NCI-H2227 (cell line): ENCODE measurements at regions not wholly inside any gene's neighbourhood (a gene's known extent, or its start where the extent isn't known, plus 50 kb on each side); places are given as distances from the start of the nearest gene placed in this dataset.

ENCODE experiments used
- DNase-seq: peaks from one replicate; lab custom pipeline; 2025; ENCODE audit not compliant: unreplicated experiment; lab: John Stamatoyannopoulos, UW

DNA sequence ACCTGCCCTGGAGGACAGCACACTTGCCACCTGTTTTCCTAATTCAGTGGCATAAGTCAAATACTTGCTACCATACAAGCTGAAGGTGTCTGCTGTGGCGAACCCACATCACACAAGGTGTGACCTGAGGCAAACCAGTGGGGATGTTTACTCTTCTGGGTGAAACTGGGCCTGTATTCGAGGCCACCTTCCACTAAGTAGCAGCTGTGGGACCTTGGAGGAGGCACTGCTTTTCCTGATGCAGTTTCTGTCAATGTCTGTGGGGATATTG lies 927.4 kb downstream of the BRD1 start:
- DNase-seq = no peak

DNA sequence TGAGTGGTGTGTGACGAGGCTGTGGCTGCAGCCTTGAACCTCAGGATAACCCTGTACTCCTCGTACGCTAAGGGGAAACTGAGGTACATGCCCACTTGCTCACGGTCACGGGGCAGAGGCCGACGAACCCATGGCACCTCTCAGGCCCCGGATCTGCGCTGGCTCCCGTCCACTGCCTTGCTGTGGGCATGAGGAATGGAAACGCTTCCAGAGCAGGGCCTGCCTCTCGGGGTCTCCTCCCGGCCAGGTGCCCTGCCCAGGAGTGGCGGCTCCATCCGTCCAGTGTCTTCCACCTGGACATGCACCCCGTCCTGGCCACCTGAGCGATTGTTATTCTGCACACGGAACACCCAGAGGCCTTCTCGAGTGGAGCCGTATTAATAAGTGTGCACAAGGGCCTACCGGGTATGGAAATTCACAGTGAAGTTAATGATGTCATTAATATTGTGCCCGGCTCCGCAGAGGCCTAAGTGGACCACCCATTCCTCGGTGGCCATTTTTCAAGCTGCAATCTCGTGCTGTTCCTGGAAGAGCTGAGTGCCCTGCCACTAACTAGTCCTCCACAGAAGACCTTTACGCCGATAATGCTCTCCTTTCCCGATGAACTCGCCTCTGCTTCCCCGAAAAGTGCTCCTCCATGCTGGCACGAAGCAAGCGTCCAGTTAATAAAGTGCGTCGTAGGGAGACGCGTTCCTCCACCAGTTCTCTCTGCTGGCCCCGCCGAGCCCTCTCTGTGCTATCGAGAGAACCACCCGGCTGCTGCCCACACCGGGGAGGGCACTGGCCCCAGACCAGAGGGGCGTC lies 927.9 kb downstream of the BRD1 start:
- DNase-seq = no peak

DNA sequence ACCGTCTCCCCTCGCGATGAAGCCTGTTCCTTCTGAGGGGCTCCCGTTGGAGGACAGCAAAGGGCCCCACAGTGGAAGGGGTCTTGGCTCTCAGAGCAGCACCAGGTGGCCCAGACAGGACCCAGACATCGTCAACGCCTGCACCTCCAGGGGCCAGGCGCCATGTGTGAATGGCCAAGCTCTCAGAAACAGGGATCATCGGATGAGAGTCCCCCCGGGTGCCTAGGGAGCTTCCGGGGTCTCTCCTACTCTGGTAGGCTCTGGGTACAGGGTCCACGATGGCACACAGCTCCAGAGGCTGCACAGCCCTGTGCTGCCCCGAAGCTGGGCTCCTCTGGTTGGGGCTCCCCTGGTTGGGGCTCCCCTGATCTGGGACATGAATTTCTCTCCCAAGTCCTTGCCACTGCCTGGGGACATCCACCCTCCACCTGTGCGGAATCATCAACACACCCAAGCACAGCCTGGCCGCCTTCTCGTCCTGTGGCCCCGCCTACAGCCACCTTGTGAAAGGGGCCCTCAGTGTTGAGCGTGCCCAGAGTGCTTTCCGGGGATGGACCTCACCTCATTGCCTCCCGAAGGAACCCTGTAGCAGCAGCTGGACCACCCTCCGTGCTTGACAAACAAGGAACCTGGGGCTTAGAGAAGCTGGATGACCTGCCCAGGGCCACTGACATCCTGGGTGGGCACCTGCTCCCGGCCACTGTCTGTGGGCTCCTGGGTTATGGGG lies 929.0 kb downstream of the BRD1 start:
- DNase-seq = no peak

DNA sequence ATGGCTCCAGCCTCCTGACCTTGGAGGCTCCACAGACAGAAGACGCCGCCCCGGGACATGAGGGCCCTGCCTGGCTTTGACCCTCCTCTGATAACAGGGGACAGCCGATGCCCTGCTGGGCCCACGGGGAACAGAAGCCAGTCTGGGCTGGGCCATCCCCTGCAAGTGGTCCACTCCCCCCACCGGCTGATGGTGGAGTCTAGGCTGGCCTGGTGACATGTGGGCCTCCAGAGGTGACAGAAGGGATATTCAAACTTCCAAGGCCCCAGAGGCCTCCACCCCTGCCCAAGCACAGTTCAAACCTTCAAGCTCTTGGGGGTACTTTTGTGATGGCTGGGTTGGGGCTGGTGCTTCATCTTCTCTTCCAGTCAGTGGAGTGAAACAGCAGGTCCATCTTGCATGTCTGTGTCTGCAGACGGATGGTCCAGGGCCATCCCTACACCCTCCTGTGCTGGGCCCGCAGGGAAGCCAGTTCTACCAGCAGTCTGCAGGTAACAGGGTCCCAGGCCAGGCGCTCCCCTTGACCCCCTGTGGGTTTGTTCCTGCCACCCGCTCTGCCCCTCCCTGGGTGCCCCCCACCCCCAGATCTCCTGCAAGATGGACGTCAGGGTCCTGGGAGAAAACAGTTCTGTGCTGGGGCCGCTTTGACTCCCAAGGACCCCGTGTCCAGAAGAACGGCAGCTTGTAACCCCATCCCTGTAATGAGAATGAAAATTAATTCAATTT lies 929.9 kb downstream of the BRD1 start:
- no peak for DNase-seq

DNA sequence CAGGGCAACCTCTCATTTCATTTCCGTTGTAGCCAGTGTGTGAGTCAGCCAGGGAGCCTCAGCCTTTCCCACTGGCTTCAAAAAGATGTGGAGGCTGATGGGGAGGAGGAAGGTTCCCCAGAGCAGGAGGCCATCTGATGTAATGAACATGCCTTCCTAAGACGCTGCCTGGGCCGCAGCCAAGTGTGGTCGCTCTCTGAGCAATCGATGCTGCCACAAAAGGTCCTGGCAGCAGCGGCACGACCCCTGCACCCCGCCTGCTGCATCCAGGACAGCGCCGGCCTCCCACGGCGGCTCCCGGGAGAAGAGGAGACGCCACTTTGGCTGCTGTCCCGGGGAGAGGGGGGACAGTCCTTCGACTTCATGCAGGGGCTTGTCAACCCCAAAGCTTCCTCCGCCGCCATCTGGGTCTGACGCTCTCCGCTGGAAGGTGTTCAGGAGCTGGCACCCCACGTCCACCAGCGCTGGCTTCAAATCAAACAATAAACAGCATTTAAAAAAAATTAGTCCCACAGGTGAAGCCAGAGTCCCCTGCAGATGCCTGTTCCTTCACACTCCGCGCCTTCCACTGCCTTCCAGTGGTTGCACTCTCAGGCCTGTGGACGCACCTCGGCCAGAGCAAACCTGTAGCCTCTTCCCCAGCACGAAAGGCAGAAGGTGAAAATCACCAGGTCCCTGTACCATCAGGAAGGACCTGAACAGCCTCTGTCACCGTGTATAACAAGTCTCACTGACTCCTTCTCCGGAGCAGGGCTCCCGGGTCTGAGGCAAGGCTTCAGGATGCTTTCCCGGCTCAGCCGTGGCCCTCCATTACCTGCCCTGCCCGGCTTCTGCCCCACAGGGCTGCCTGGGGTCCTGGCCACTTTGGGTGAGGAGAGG lies 930.7 kb downstream of the BRD1 start:
- no peak for DNase-seq

DNA sequence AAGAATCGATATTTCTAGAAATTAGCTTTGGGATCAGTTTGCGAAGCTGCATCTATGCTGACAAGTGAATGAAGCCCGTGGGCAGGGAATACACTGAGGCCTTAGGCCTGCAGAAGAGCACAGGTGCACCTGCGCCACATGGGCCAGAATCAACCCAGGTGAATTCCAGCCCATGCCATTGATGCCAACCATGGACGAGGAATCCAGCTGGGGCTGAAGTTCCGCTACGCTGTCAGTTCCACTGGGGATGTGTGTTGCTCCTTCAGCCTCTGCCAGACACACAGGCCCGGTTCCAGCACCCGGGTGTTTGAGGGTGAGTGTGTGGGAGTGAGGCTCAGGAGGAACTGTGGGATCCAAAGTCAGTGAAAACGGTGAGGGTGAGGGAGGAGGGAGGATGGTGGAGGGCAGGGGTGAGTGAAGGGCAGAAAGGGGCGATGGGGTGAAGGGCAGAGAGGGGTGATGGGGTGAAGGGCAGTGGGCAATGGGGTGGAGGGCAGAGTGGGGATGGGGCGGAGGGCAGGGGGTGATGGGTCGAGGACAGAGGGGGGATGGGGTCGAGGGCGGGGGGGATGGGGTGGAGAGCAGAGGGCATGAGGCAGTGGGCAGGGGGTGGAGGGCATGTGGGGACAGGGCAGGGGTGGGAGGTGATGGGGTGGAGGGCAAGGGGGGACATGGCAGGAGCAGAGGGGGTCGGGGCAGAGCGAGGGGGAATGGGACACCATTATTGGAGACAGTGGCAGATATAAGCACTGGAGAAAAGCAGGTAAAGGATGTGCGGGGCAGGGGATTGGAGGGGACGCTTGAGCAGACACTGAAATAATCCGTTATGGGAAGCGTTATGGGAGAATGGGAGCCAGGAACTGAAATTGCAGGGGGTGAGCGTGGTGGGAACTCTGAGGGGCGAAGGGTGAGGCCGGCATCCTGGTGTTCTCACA lies 931.6 kb downstream of the BRD1 start:
- DNase-seq = no peak

DNA sequence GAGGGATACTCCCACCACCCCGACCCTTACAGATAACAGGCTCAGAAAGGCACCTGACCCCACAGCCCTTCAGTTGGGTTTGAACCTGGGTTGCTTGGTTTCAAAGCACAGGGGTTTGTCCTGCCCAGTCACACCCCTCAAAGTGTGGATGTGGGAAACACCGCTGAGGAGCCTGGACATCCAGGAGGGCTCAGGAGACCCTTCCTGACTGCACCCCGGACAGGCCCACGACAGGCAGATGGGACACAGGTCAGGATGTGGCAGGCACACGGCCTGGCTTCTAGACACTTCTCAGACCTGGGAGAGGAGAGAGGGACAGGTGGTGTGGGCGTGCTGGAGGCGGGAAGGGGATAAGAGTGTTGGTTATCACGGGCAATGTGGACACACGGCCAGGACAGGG lies 932.3 kb downstream of the BRD1 start:
- DNase-seq = no peak

DNA sequence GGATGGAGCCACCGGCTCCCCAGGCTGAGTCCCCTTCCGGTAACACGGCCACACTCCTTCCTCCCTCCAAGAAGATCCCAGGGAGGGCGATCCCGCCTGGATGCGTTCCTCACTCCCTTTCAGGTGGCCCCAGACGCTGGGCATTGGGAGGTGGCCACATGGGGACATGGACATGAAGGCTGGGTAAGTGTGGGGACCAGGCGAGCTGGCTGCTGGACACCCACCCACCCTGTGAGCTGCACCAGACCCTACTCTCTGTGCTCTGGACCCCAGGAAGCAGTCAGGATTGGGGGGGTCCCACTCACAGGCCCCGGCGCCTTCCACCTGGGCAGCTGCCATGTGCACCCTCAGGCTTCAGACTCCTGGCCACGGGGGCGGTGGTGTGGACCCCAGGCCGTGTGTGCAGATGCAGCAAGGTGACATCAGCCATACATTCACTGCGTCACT lies 932.8 kb downstream of the BRD1 start:
- no peak for DNase-seq

DNA sequence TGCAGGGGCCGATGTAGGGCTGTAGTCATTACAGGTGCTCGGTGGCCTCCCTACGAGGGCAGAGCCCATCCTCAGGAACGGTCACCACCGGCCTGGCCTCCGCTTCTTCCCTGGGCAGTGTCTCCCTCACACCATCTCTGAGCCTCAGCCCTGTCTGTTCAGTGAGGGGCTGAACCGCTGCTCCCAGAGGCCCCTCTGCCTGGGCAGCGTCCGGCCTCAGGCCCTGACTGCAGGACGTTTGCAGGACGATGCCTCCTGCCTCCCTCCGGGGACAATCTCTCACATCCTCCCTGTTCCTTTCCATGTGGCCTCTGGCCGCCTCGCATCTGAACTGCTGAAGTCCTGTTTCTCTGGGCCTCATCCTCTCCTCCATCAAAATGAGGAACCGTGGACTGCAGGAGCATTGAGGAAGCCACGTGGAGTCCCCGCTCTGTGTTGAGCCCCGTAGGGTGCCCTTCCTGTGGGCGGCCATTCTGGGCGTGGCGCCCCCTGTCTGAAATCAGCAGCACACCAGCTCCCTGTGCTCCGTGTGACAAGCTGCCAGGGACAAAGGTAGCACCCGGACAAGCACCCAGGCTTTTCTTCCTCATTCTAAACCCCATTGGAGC lies 933.5 kb downstream of the BRD1 start:
- DNase-seq = no peak

DNA sequence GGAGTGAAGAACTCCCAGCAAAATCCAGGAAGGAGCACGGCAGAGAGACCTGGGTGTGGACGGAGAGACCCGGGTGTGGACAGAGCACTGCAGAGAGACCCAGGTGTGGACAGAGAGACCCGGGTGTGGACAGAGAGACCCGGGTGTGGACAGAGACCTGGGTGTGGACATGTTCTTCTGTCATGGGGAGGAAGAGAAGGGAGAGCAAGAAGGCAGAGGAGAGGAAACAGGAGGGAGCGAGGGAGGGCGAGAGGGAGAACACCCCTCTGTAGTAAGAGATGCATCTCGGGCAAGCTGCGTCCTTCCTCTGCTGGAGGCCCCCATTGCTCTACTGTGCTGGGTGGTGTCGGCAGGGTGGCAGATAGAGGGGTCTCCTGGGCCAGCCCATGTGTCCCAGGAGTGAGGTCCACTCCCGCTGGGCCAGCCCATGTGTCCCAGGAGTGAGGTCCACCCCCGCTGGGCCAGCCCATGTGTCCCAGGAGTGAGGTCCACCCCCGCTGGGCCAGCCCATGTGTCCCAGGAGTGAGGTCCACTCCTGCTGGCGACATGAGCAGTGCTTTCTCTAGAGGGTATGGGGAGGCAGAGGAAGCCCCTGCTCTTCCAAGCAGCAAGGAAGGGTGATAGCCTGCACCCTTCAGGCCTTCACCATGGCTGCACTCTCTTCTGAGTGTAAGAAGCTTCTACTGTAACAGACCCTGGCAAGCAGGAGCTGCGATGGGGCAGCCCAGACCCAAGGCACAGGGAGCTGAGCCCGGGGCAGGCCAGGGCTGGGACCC lies 934.2 kb downstream of the BRD1 start:
- DNase-seq = no peak

DNA sequence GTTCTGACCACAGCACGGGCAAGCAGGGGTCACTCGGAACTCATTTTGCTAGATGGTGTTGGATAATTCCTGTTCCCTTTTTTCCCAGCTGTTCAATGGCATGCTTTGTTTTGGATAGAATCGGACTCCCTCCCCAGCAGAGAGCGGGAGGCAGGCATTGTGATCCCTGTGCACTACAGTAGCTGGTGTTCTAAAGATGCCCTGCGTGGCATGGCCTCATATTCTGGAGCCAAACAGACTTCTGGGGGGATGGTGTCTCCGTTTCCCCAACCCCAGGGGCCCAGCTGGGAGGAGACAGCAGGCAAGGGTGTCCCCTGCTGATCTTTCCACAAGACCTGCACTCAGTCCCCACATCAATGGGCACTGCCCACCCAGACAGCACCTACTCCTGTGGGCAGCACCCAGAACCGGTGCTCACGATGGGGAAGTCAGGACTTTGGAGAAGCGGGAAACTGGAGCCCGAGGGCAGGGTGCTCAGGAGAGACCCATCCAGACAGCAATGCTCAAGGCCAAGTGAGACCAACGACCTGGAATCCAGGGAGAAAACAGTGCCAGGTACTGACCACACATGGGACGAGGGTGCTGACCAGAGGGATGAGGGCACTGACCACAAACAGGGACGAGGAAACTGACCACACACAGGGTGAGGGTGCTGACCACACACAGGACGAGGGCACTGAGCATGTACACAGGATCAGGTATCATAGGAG lies 934.9 kb downstream of the BRD1 start:
- no peak for DNase-seq

DNA sequence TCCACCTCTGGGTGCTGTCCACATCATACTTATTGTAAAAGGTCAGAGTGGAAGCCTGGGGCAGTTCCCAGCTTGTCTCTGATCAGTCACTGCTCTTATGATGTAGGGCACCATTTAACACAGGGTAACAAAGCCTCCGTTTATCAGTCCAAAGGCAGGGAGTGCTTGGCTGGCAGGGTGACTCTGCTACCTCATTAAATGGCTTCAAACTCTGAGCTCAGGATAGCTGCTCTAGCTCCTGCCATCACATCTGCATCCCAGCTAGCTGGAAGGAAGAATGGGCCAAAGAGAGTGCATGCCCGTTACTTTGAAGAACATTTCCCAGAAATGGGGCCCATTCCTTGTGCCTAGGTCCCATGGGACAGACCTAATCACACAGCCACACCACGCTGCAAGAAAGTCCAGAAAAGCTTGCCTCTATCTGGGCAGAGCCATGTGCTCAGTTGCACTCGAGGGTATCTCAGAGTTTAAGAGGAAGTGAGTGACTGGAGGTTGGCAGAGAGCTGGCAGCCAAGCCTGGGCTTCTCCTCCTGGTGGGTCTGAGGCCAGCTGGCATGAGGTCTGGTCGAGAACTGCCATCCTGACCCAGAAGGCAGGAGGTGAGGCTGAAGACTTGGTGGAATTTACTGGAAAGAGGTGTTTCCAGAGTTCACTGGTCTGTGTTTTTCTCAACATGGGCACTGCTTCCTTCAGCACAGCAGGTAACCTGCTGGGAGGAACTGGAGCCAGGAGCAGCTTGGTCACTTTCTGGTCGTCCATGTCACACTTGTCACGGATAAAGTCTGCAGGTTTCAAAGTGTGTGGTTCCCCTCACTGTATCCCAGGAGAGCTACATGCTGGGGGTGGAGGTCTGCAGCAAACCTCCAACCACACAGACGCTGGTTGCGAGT lies 935.7 kb downstream of the BRD1 start:
- no peak for DNase-seq

DNA sequence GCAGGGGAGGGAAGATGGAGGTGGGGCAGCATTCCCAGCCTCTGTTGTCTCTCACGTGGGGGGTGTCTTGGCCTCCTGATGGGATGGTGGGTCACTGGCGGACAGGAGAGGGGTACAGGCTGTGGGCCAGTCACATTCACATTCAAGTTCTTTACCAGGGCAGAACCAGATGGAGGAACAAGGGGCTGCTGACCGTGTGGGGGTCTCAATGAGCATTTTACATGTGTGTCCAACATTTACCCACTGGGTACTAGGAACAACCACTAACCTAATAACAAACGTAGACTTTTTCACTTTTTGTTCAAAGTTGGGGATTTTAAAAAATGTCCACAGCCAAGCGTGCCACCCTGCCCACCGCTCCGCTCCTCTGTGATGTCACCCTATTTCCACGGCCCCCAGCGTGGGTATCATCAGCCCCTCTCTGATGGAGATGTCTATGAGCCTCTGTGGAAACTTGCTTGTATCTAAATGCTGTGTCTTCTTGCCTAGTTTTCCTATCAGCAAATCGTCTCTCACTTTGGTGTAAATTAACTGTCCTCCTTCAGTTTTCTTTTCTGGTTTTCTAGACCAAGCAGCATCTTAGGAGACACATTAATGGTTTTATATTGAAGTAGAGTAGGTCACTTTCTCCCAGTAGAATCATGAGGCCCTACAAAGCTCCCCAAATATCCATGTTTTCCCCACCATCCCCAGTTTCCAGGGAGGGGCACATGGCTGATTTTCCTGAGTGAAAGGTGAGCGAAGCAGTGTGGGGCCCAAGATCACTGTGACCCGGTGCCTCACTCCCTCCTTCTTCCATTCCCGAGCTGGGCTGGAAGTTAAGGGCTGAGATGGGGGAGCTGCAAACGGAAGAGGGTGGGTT lies 936.7 kb downstream of the BRD1 start:
- DNase-seq = no peak

DNA sequence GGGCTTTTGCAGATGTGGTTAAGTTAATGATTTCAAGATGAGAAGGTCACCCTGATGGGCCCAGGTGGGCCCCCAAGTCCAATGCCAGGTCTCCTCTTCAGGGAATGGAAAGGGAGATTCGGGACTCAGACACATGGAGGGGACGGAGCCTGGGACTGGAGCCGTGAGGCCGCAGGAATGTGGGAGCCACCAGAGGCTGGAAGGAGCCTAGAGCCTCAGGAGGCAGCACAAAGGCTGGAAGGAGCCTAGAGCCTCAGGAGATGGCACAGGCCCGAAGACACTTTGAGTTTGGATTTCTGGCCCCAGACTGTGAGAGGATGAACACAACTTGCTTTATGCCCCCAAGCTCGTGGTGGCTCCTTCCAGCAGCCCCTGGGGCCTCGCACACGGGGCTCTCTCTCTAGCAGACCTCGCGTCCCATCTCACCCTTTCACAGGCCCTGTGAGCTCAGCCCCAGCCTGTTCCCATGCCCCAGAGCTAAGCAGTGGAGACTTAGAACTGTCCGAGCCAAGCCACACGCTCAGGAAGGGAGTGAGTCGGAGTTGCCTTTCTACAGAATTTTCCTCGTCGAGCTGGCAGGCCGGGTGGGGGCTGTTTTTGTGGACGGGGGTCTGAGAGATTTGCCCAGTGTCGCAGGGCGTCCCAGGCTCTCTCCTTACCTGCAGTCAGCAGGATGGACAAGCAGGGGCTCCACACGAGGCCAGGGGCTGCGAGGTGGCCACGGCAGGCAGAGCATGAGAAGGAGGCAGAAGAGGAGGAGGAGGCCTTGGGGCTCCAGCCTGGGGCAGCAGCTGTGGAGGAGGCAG lies 937.6 kb downstream of the BRD1 start:
- no peak for DNase-seq

DNA sequence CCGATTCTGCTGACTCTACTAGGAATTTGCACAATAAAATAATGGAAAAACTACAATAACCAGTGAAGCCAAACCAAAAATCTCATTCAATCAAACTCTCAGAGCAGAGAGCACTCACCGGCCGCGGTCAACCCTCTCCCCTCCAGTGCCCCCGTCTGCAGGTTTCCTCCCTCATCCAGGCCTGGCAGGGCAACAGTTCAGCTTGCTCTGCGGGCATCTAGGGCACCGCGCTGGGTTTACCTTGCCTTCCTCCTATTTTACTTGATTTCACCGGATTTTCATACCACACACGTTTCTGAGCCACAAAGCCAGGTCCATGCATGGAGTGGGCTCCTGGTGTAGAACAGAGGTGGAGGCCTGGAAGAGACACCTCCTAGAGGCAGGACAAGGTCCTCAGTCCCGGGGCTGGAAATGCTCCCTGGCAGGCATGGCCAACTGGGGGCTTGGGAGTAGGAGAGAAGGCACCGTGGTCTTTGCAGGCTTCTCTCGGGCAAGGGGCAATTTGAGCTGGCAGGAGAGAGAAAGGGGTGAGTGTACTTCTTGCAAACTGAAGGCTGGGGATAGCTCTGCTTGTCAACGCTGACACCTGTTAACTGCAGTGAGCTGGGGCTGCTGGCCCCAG lies 938.4 kb downstream of the BRD1 start:
- DNase-seq = no peak
